ENCODE measurements at regions not wholly inside any gene's neighbourhood (a gene's known extent, or its start where the extent isn't known, plus 50 kb on each side); places are given as distances from the start of the nearest gene placed in this dataset.
A peak's percentile ranks its signal among the peaks of the same experiment; 100 is the strongest.

DNA sequence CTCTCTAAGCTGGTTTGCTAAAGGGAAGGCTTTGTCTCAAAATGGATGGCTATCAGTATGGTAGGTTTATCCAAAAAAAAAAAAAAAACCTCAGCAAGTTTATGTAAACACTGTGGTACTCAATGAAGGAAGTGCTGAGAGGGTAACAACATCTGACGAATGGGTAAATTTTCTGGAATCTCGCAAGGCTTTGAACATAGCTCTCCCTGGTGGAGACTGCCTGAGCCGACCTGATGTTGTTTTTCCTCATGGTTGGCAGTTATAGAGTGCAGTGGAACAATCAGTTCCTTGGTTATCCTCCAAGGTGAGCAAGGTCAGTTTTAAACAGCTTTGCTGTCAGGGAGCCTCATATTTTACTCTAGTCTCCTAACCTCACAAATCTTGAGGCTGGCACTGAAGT is 94.6 kb downstream of the ZPLD1 start:
- ATAC-seq = peak; percentile 32

DNA sequence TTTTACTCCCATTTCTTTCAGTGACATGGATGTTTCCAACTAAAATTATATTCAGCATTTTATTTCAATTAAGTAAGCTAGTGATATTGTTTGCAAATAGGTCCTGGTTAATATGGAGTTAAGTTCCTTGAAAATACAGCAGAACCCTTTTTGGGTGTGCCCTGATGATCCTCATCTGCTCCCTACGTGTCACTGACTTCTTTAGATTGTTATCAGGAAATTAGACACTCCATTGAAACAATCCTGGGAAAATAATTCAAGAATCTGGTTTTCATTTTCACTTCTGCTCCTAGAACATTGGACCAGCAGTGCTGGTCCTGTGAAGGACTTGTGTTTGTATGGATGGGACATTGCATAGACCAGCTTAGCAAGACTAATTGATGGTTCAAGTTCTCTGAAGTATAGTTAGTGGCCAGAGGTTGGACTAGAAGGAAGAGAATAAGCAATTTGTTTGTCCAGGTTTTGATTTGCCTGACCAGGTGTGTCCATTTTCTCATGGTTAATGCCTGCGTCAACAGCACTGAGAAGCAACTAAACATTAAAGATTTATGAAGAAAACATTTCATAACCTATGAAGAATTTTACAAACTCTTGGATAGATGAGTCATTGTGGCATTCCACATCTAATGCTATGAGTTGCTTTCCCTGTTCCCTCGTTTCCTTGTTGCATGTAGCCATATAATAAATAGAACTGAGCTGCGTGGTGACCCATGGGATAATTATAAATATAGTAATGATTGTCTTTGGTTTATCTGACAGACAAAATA is 95.8 kb downstream of the ZPLD1 start:
- peak; percentile 22 for ATAC-seq

GRCh38 chr3:102531686-102532085 is 96.9 kb downstream of the ZPLD1 start:
- ATAC-seq = no peak

GRCh38 chr3:102532901-102533300 is 98.1 kb downstream of the ZPLD1 start:
- ATAC-seq = no peak

DNA sequence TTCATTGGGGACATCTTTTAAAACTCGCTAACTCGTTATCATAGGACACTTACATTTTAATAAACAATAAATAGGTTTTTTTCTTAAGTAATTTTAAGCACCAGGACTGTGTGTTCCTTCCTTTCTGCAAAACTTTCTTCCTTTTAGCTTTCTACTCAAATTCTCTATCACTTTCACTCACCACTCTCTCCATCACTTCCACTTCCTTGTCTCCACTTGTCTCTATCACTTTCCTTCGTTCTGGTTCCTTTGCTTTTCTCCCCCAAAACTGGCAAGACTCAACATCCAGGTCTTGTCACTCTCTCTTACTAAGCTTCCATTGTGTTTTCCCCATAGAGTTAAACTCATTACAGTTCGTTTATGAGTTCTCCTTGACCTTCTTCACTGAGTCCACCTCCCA is 99.0 kb downstream of the ZPLD1 start:
- ATAC-seq = no peak

- peak; percentile 45 for ATAC-seq
These were observed 101.6 kb downstream of the ZPLD1 start for GRCh38 chr3:102536456-102536855.

GRCh38 chr3:102537123-102537522 is 102.3 kb downstream of the ZPLD1 start:
- no peak for ATAC-seq

- no peak for ATAC-seq
These were observed 109.9 kb downstream of the ZPLD1 start for GRCh38 chr3:102544741-102545140.

DNA sequence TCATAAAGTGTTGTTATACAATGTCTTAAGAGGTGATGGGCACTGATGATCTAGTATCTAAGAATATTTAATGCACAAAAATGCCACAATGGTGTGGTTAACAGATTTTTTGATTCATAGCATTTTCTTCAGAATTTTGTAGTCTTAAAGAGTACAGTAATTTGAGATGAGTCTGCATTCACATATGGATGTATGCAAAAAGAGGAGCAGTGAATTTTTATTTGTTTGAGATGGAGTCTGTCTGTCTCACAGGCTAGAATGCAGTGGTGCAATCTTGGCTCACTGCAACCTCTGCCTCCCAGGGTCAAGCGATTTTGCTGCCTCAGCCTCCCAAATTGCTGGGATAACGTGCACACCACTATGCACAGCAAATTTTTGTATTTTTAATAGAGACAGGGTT is 110.5 kb downstream of the ZPLD1 start:
- no peak for ATAC-seq

DNA sequence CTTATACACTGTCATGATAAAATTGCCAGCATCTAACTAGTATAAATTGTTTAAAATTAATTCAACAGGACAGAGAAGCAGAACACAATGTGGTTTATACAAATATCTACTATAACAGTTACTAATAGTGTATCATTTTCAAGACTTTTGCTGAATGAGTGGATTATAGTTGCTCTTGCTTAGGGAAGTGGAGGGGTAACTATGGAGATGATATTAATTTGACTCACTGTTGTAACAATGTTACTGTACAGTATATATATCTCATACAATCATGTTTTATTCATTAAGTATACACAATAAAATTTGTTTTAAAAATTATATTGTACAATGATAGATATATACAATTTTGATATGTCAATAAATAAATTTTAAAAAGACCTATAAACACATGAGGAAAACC is 119.1 kb downstream of the ZPLD1 start:
- ATAC-seq = no peak

DNA sequence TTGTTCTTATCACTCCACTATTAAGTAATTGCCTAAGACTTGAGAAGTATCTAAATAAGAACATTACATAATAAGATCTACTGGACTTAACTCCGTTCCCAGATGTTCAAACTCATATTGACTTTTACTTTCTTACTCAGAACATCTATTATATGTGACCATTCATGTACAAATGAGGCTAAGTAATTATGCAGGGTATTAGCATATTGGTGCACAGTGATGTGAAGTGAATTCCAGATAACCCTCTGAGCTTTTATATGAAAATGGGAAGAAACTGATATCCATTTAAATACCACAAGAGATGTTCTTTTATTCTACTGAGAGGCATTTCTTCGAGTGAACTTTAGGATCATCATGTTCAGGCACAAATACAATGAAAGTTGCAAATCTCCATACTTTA is 135.7 kb downstream of the ZPLD1 start:
- no peak for ATAC-seq

GRCh38 chr3:102571006-102571405 is 136.2 kb downstream of the ZPLD1 start:
- ATAC-seq = no peak

- no peak for ATAC-seq
These were observed 137.0 kb downstream of the ZPLD1 start for GRCh38 chr3:102571720-102572384.

- ATAC-seq = no peak
These were observed 138.7 kb downstream of the ZPLD1 start for GRCh38 chr3:102573483-102574028.

GRCh38 chr3:102574355-102574754 is 139.5 kb downstream of the ZPLD1 start:
- no peak for ATAC-seq

GRCh38 chr3:102576651-102577050 is 141.8 kb downstream of the ZPLD1 start:
- no peak for ATAC-seq

- no peak for ATAC-seq
These were observed 142.4 kb downstream of the ZPLD1 start for GRCh38 chr3:102577082-102577789.

- ATAC-seq = no peak
These were observed 145.9 kb downstream of the ZPLD1 start for GRCh38 chr3:102580760-102581159.

GRCh38 chr3:102586485-102586884 is 151.7 kb downstream of the ZPLD1 start:
- no peak for ATAC-seq

DNA sequence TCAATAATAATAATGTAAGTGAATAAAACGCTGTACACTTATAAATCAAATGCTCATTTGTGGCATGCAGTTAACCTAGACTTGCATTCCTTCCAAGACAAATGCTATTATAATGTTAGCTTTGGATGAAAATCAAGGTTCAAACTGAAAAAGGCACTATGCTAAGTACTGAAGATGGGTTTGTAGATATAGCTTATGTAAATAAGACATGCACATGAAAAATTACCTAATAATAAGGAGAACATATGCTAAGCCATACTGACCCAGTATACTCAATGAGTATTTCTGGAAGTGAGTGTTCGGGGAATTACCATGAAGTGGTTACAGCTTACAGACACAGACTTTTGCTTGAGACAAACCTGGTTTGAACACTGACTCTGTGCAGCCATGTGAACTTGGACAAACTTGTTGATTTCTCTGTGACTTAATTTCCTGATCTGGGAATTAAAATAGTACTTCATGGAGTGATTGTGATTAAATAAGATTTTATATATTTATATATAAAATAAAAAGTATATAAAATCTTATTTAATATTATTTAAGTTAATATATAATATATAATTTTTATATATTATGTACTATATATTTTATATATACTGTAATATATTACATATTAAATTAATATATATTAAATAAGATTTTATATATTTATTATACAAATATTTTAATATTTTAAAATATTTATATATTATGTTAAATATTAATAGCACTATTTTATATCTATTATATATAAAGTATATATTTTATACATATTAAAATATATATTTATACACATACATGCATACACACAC is 159.2 kb downstream of the ZPLD1 start:
- no peak for ATAC-seq

GRCh38 chr3:102595057-102595456 is 160.2 kb downstream of the ZPLD1 start:
- no peak for ATAC-seq

DNA sequence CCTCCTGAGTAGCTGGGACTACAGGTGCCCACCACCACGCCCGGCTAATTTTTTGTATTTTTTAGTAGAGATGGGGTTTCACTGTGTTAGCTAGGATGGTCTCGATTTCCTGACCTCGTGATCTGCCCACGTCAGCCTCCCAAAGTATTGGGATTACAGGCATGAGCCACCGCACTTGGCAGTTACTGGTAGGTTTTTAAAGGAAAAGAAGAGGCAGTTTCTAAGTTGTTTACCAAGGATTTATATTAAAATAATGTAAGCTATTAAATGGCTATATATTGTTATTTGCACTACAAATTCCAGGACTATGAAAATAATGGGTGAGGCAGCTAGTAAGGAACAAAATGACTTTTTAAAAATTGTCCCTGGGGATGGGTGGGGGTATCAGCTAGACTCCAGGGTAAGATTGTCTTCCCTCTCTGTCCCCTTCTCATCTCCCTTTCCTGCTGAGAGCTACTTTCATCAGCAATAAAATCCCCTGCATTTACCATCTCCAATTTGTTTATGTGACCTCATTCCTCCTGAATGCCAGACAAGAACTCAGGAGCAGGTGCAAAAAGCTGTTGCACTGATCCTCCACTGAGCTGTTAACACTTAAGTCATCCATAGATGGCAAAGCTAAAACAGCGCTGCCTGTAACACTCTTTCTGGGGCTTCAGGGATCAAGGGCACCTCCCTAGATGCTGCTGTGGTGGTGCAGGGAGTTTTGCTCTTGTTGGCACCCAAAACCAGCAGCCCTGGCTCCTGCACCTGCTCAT is 165.2 kb downstream of the ZPLD1 start:
- no peak for ATAC-seq
